H1 (cell line): ENCODE measurements at regions not wholly inside any gene's neighbourhood (a gene's known extent, or its start where the extent isn't known, plus 50 kb on each side); places are given as distances from the start of the nearest gene placed in this dataset.
A peak's percentile ranks its signal among the peaks of the same experiment; 100 is the strongest.

ENCODE experiments used
- MAFK ChIP-seq: IDR thresholded peaks from 2 replicates; pipeline ENCODE4 v1.6.1; 2012; ENCODE audit warnings: low read depth, mild to moderate bottlenecking, improper control_type of control experiment, low read length
- NANOG ChIP-seq: IDR thresholded peaks from 2 replicates; pipeline ENCODE4 v1.6.1; 2011; ENCODE audit warnings: low read length, low read depth, mild to moderate bottlenecking, inconsistent platforms; ENCODE audit not compliant: insufficient read depth, poor library complexity, severe bottlenecking
- POLR2A ChIP-seq, 2 experiments: IDR thresholded peaks; 1 replicate in 1 of 2; 2 replicates in 1 of 2; pipeline ENCODE4 v1.6.1; 2011; ENCODE audit warnings: low read depth in 2 of 2, low read length in 2 of 2, mild to moderate bottlenecking in 2 of 2; ENCODE audit errors: control extremely low read depth in 1 of 2
- POU5F1 ChIP-seq: IDR thresholded peaks from 2 replicates; pipeline ENCODE4 v1.6.1; 2011; ENCODE audit warnings: low read depth, mild to moderate bottlenecking, low read length, moderate library complexity
- SRF ChIP-seq: IDR thresholded peaks from 2 replicates; pipeline ENCODE4 v1.6.1; 2011; ENCODE audit warnings: mild to moderate bottlenecking, low read depth, low read length, moderate library complexity
- TAF7 ChIP-seq: optimal IDR thresholded peaks from 2 replicates; pipeline ENCODE3; 2011; ENCODE audit warnings: low read depth, mild to moderate bottlenecking, inconsistent platforms, low read length, moderate library complexity, borderline replicate concordance
- TBP ChIP-seq: IDR thresholded peaks from 2 replicates; pipeline ENCODE4 v1.6.1; 2011; ENCODE audit warnings: low read depth, low read length, improper control_type of control experiment
- TCF12 ChIP-seq: IDR thresholded peaks from 2 replicates; pipeline ENCODE4 v1.6.1; 2011; ENCODE audit warnings: low read depth, mild to moderate bottlenecking, low read length
- YY1 ChIP-seq: IDR thresholded peaks from 2 replicates; pipeline ENCODE4 v1.6.1; 2011; ENCODE audit warnings: low read depth, mild to moderate bottlenecking, low read length
- TF ChIP-seq, protein P1 (sequence below): IDR thresholded peaks from 2 replicates; pipeline ENCODE4 v1.6.1; 2012; ENCODE audit warnings: low read length, inconsistent platforms
- TF ChIP-seq, protein P2 (sequence below): fragments of 300-600 bp; sonication (generic); IDR thresholded peaks from 2 replicates; pipeline ENCODE4 v1.7.1; 2012; ENCODE audit warnings: low read length, moderate library complexity, mild to moderate bottlenecking, inconsistent platforms; ENCODE audit not compliant: insufficient replicate concordance

DNA sequence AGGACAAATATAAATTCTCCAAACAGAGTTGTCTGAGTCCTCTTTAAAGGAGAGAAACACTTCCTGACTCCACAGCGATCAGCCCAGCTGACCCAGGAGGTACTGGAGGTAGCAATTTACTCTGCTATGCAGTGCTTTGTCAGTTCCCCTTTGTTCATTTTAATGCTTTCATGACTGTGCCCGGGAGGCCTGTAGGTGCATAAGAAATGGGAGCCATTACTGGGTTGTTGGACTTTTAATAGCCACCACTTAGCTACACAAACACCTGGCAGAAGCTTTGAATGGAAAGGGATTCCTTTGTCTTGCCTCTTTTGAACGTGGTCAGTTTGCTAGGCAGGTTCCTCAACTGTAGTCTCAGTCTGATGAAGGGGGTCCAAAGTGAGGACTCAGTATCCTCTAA lies 59.0 kb upstream of the AFF2 start (continued):
- TF ChIP-seq, protein P1, sequence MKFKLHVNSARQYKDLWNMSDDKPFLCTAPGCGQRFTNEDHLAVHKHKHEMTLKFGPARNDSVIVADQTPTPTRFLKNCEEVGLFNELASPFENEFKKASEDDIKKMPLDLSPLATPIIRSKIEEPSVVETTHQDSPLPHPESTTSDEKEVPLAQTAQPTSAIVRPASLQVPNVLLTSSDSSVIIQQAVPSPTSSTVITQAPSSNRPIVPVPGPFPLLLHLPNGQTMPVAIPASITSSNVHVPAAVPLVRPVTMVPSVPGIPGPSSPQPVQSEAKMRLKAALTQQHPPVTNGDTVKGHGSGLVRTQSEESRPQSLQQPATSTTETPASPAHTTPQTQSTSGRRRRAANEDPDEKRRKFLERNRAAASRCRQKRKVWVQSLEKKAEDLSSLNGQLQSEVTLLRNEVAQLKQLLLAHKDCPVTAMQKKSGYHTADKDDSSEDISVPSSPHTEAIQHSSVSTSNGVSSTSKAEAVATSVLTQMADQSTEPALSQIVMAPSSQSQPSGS: no peak
- no peak for TF ChIP-seq POLR2A (IDR thresholded peaks at IDR 0.05; ENCODE audit: control extremely low read depth in 1 of 2, low read depth in 2 of 2, low read length in 2 of 2)
- TF ChIP-seq MAFK: no peak
- no peak for TF ChIP-seq SRF
- TF ChIP-seq YY1: peak; percentile 65; the same call in 1 of the 2 replicates
- TF ChIP-seq TBP: no peak
- TF ChIP-seq NANOG: peak; percentile 98
- TF ChIP-seq, protein P2, sequence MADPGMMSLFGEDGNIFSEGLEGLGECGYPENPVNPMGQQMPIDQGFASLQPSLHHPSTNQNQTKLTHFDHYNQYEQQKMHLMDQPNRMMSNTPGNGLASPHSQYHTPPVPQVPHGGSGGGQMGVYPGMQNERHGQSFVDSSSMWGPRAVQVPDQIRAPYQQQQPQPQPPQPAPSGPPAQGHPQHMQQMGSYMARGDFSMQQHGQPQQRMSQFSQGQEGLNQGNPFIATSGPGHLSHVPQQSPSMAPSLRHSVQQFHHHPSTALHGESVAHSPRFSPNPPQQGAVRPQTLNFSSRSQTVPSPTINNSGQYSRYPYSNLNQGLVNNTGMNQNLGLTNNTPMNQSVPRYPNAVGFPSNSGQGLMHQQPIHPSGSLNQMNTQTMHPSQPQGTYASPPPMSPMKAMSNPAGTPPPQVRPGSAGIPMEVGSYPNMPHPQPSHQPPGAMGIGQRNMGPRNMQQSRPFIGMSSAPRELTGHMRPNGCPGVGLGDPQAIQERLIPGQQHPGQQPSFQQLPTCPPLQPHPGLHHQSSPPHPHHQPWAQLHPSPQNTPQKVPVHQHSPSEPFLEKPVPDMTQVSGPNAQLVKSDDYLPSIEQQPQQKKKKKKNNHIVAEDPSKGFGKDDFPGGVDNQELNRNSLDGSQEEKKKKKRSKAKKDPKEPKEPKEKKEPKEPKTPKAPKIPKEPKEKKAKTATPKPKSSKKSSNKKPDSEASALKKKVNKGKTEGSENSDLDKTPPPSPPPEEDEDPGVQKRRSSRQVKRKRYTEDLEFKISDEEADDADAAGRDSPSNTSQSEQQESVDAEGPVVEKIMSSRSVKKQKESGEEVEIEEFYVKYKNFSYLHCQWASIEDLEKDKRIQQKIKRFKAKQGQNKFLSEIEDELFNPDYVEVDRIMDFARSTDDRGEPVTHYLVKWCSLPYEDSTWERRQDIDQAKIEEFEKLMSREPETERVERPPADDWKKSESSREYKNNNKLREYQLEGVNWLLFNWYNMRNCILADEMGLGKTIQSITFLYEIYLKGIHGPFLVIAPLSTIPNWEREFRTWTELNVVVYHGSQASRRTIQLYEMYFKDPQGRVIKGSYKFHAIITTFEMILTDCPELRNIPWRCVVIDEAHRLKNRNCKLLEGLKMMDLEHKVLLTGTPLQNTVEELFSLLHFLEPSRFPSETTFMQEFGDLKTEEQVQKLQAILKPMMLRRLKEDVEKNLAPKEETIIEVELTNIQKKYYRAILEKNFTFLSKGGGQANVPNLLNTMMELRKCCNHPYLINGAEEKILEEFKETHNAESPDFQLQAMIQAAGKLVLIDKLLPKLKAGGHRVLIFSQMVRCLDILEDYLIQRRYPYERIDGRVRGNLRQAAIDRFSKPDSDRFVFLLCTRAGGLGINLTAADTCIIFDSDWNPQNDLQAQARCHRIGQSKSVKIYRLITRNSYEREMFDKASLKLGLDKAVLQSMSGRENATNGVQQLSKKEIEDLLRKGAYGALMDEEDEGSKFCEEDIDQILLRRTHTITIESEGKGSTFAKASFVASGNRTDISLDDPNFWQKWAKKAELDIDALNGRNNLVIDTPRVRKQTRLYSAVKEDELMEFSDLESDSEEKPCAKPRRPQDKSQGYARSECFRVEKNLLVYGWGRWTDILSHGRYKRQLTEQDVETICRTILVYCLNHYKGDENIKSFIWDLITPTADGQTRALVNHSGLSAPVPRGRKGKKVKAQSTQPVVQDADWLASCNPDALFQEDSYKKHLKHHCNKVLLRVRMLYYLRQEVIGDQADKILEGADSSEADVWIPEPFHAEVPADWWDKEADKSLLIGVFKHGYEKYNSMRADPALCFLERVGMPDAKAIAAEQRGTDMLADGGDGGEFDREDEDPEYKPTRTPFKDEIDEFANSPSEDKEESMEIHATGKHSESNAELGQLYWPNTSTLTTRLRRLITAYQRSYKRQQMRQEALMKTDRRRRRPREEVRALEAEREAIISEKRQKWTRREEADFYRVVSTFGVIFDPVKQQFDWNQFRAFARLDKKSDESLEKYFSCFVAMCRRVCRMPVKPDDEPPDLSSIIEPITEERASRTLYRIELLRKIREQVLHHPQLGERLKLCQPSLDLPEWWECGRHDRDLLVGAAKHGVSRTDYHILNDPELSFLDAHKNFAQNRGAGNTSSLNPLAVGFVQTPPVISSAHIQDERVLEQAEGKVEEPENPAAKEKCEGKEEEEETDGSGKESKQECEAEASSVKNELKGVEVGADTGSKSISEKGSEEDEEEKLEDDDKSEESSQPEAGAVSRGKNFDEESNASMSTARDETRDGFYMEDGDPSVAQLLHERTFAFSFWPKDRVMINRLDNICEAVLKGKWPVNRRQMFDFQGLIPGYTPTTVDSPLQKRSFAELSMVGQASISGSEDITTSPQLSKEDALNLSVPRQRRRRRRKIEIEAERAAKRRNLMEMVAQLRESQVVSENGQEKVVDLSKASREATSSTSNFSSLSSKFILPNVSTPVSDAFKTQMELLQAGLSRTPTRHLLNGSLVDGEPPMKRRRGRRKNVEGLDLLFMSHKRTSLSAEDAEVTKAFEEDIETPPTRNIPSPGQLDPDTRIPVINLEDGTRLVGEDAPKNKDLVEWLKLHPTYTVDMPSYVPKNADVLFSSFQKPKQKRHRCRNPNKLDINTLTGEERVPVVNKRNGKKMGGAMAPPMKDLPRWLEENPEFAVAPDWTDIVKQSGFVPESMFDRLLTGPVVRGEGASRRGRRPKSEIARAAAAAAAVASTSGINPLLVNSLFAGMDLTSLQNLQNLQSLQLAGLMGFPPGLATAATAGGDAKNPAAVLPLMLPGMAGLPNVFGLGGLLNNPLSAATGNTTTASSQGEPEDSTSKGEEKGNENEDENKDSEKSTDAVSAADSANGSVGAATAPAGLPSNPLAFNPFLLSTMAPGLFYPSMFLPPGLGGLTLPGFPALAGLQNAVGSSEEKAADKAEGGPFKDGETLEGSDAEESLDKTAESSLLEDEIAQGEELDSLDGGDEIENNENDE: no peak
- TF ChIP-seq TCF12: peak; percentile 83; the same call in 1 of the 2 replicates
- no peak for TF ChIP-seq TAF7
- peak; percentile 79 for TF ChIP-seq POU5F1
